ENCODE measurements at regions not wholly inside any gene's neighbourhood (a gene's known extent, or its start where the extent isn't known, plus 50 kb on each side); places are given as distances from the start of the nearest gene placed in this dataset.

DNA sequence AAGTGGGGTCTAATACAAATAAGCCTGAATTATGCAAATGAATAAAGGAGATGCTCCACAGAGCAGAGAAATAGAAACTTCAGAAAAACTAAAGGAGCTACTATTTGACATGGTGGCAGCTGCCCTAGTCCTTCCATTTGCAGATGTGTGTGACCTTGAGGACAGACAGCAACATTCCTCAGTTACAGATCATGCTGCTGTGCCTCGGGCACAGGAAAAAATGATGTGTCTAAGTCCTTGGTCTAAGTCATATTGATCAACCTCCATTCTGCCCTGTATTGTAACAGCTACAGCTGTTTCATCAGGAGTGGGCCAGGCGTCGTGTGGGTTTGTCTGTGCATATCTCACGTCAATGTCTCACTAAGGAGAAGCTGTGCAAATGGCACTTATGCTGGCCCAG is 710.4 kb downstream of the TNS3 start:
- no peak for DNase-seq (ENCODE audit: unreplicated experiment)
- ChIA-PET POLR2A (interaction anchor here (1.0 to 1.5 kb wide), 2 partner anchors 8 to 10 kb away, joined by 3 to 4 read pairs; no protein-coding TSS in a partner anchor), CTCF (no interaction called here)
- intact Hi-C loops (cut with micrococcal nuclease): no loop called here
- Mint-ChIP-seq H3K9me3 (ENCODE audit: unreplicated experiment) (no peaks in the 10 kb centered on the region), H3K27me3 (ENCODE audit: insufficient read depth, unreplicated experiment) (no peaks in the 10 kb centered on the region), H3K27ac (ENCODE audit: low read depth, unreplicated experiment) (no peak overlapping the region), H3K36me3 (ENCODE audit: insufficient read depth, unreplicated experiment) (no peaks in the 10 kb centered on the region), H3K4me1 (ENCODE audit: insufficient read depth, unreplicated experiment) (no peaks in the 10 kb centered on the region), H3K4me3 (ENCODE audit: unreplicated experiment) (no peak overlapping the region)
- TF ChIP-seq, protein P1, sequence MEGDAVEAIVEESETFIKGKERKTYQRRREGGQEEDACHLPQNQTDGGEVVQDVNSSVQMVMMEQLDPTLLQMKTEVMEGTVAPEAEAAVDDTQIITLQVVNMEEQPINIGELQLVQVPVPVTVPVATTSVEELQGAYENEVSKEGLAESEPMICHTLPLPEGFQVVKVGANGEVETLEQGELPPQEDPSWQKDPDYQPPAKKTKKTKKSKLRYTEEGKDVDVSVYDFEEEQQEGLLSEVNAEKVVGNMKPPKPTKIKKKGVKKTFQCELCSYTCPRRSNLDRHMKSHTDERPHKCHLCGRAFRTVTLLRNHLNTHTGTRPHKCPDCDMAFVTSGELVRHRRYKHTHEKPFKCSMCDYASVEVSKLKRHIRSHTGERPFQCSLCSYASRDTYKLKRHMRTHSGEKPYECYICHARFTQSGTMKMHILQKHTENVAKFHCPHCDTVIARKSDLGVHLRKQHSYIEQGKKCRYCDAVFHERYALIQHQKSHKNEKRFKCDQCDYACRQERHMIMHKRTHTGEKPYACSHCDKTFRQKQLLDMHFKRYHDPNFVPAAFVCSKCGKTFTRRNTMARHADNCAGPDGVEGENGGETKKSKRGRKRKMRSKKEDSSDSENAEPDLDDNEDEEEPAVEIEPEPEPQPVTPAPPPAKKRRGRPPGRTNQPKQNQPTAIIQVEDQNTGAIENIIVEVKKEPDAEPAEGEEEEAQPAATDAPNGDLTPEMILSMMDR (IDR thresholded peaks at IDR 0.05; ENCODE audit: unreplicated experiment): no peak
- no TSS peak for BruUV-seq (replicated peaks)

DNA sequence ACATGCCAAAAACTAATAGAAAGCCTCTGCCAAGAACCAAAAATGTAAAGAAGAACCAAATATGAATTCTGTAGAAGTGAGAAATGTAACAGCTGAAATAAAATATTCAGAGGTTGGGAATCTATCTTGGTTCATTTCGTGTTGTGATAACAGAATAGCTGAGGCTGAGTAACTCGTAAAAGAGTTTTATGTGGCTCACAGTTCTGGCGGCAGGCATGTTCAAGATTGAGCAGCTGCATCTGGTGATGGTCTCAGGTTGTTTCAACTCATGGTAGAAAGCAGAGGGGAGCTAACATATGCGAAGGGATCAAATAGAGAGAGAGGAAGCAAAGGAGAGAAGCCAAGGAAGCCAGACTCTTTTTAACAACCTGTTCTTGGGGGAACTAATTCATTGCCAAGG is 717.2 kb downstream of the TNS3 start:
- no peak overlapping the region for H3K27ac Mint-ChIP-seq (ENCODE audit: low read depth, unreplicated experiment)
- no peaks in the 10 kb centered on the region for H3K27me3 Mint-ChIP-seq (ENCODE audit: insufficient read depth, unreplicated experiment)
- ChIA-PET CTCF (interaction anchor here (0.5 to 0.6 kb wide), 2 partner anchors 20 to 126 kb away, joined by 3 read pairs; no protein-coding TSS in a partner anchor), POLR2A (interaction anchor here (0.6 kb wide), 1 partner anchor 325 kb away, joined by 3 read pairs; no protein-coding TSS in a partner anchor)
- H3K4me3 Mint-ChIP-seq (ENCODE audit: unreplicated experiment): no peak overlapping the region
- H3K4me1 Mint-ChIP-seq (ENCODE audit: insufficient read depth, unreplicated experiment): peaks cover 10% of the 10 kb centered on the region
- no TSS peak for BruUV-seq (replicated peaks)
- DNase-seq (ENCODE audit: unreplicated experiment): no peak
- TF ChIP-seq, protein P1 (IDR thresholded peaks at IDR 0.05; ENCODE audit: unreplicated experiment): no peak
- intact Hi-C loops (cut with micrococcal nuclease): no loop called here
- H3K36me3 Mint-ChIP-seq (ENCODE audit: insufficient read depth, unreplicated experiment): no peaks in the 10 kb centered on the region
- H3K9me3 Mint-ChIP-seq (ENCODE audit: unreplicated experiment): peaks cover 8% of the 10 kb centered on the region

DNA sequence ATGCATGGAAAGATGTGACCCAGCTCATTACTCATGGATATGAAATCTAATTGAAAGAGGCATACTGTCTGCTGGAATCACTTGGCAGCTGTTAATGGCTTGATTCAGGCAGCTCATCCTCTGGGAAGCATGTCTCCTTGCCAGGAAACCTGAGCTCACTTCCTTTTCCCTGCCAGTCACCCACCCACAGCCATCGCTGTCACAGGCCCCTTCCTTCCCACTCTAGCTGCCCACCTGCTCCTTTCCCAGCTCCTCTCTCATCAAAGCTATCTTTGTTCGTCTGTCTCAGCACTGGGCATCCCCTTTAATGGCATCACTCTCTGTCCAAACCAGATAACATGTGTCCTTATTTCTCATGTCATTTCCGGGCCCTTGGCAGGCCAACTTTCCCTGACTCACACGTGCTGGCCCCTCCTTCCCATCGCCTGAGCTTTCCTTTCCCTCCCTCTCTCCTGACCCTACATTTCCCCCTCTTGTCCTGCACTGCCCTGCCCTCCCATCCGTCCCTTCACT is 721.9 kb downstream of the TNS3 start:
- no peak overlapping the region for H3K4me3 Mint-ChIP-seq (ENCODE audit: unreplicated experiment)
- BruUV-seq (replicated peaks): no TSS peak
- H3K9me3 Mint-ChIP-seq (ENCODE audit: unreplicated experiment): peaks cover 8% of the 10 kb centered on the region
- DNase-seq (ENCODE audit: unreplicated experiment): peak; percentile 42
- H3K27me3 Mint-ChIP-seq (ENCODE audit: insufficient read depth, unreplicated experiment): no peaks in the 10 kb centered on the region
- TF ChIP-seq, protein P1 (IDR thresholded peaks at IDR 0.05; ENCODE audit: unreplicated experiment): no peak
- ChIA-PET POLR2A (interaction anchor here (0.5 kb wide), 1 partner anchor 459 kb away, joined by 3 read pairs; no protein-coding TSS in a partner anchor), CTCF (no interaction called here)
- intact Hi-C loops (cut with micrococcal nuclease): no loop called here
- peaks cover 15% of the 10 kb centered on the region for H3K4me1 Mint-ChIP-seq (ENCODE audit: insufficient read depth, unreplicated experiment)
- H3K36me3 Mint-ChIP-seq (ENCODE audit: insufficient read depth, unreplicated experiment): no peaks in the 10 kb centered on the region
- no peak overlapping the region for H3K27ac Mint-ChIP-seq (ENCODE audit: low read depth, unreplicated experiment)

DNA sequence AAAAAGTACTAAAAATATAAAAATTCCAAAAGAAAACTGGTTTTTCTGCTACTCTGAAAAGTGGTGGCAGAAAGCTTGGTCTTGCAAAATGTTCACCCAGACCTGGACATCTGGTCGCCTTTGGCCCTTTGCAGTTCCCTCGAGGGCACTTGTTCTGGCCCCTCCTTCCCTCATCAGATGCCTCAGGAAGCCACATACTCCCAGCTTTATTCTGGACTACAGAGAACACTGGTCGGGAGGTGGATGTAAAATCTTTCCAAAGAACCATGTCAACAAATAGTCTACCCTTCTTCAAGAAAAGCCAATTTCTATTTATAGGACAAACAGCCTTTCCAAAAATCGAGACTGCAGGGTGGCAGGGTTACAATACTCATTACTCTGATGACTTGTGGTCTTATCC is 726.1 kb downstream of the TNS3 start:
- no TSS peak for BruUV-seq (replicated peaks)
- Mint-ChIP-seq H3K4me1 (ENCODE audit: insufficient read depth, unreplicated experiment) (peaks cover 15% of the 10 kb centered on the region), H3K9me3 (ENCODE audit: unreplicated experiment) (no peaks in the 10 kb centered on the region), H3K27me3 (ENCODE audit: insufficient read depth, unreplicated experiment) (no peaks in the 10 kb centered on the region), H3K36me3 (ENCODE audit: insufficient read depth, unreplicated experiment) (no peaks in the 10 kb centered on the region), H3K27ac (ENCODE audit: low read depth, unreplicated experiment) (no peak overlapping the region), H3K4me3 (ENCODE audit: unreplicated experiment) (no peak overlapping the region)
- intact Hi-C loops (cut with micrococcal nuclease): no loop called here
- TF ChIP-seq, protein P1 (IDR thresholded peaks at IDR 0.05; ENCODE audit: unreplicated experiment): no peak
- CTCF ChIA-PET: no interaction called here
- POLR2A ChIA-PET: no interaction called here
- no peak for DNase-seq (ENCODE audit: unreplicated experiment)
